C4-2B (cell line): ENCODE measurements at regions not wholly inside any gene's neighbourhood (a gene's known extent, or its start where the extent isn't known, plus 50 kb on each side); places are given as distances from the start of the nearest gene placed in this dataset.

Experiments used
- CTCF ChIP-seq: fragments of 450-650 bp; conservative IDR thresholded peaks from 2 replicates; pipeline ENCODE4 v1.5.1; 2017; ENCODE audit warnings: mild to moderate bottlenecking
- ZFX ChIP-seq: fragments of 450-650 bp; IDR thresholded peaks from 2 replicates; pipeline ENCODE4 v1.6.1; 2017

GRCh38 chr14:71720978-71721624 is 211.1 kb upstream of the RGS6 start:
- TF ChIP-seq CTCF = peak; percentile 79
- no peak for TF ChIP-seq ZFX
